Naive thymus-derived CD4-positive, alpha-beta T cell (primary cell): ENCODE measurements at regions not wholly inside any gene's neighbourhood (a gene's known extent, or its start where the extent isn't known, plus 50 kb on each side); places are given as distances from the start of the nearest gene placed in this dataset.
"Not testable (repeated sequence)": the region's sequence is repeated elsewhere in the genome, so short reads cannot be mapped to it uniquely, and the experiment has no call there.

Experiments
- ATAC-seq: fragments of 150-1000 bp; cut with Tn5 transposase; 2 replicates; pipeline ENCODE4 v1.10.0; 2021; ENCODE audit warnings: mild to moderate bottlenecking, moderate library complexity
- CTCF ChIA-PET: fragments of 350-600 bp; sonication (Branson Sonifier 250); formaldehyde crosslinking; loops from one replicate; lab custom pipeline; 2021; ENCODE audit warnings: antibody characterized with exemption; lab: Charles Lee
- POLR2A ChIA-PET: fragments of 350-600 bp; sonication (Branson Sonifier 250); formaldehyde crosslinking; loops from one replicate; lab custom pipeline; 2021; ENCODE audit warnings: antibody characterized with exemption, inconsistent platforms; lab: Charles Lee
- DNase-seq, 9 donors: peaks; one replicate each; pipeline versions ENCODE4 v3.0.0 to v3.0.0-alpha.2; 2020 to 2022; ENCODE audit warnings: mixed read lengths in 1 of 9
- H3K27ac ChIP-seq: one replicate; pipeline ENCODE4 v1.7.0; 2013; ENCODE audit warnings: mild to moderate bottlenecking, low read depth, low read length, moderate library complexity
- H3K27me3 ChIP-seq, 2 donors: one replicate each; pipeline ENCODE4 v1.7.0; 2013; ENCODE audit warnings: low read length in 2 of 2, mild to moderate bottlenecking in 2 of 2, moderate library complexity in 2 of 2; ENCODE audit not compliant: control insufficient read depth in 2 of 2, insufficient read depth in 2 of 2
- H3K36me3 ChIP-seq, 3 experiments: 1 replicate in 2 of 3; 2 replicates in 1 of 3; pipeline ENCODE4 v1.7.0; 2013; ENCODE audit warnings: low read length in 3 of 3, mild to moderate bottlenecking in 3 of 3, moderate library complexity in 1 of 3; ENCODE audit not compliant: insufficient read depth in 3 of 3, control insufficient read depth in 2 of 3
- H3K4me1 ChIP-seq, 2 donors: one replicate each; pipeline ENCODE4 v1.7.0; 2013; ENCODE audit warnings: low read length in 2 of 2, mild to moderate bottlenecking in 2 of 2, moderate library complexity in 1 of 2; ENCODE audit not compliant: control insufficient read depth in 2 of 2, insufficient read depth in 2 of 2
- H3K4me3 ChIP-seq: 2 replicates; pipeline ENCODE4 v1.7.0; 2013; ENCODE audit warnings: mild to moderate bottlenecking, low read length
- H3K9me3 ChIP-seq, 3 experiments: 1 replicate in 2 of 3; 2 replicates in 1 of 3; pipeline ENCODE4 v1.7.0; 2013; ENCODE audit warnings: low read length in 3 of 3; ENCODE audit not compliant: control insufficient read depth in 2 of 3
- H3K27ac Mint-ChIP-seq, 9 donors: one replicate each; pipeline ENCODE4 v1.8.0; 2020 to 2022; ENCODE audit warnings: mixed read lengths in 9 of 9, mild to moderate bottlenecking in 8 of 9, moderate library complexity in 5 of 9, inconsistent platforms in 2 of 9
- H3K27me3 Mint-ChIP-seq, 5 donors: one replicate each; pipeline ENCODE4 v1.8.0; 2021 to 2022; ENCODE audit warnings: mixed read lengths in 5 of 5, mild to moderate bottlenecking in 1 of 5
- H3K36me3 Mint-ChIP-seq, 5 donors: one replicate each; pipeline ENCODE4 v1.8.0; 2020 to 2022; ENCODE audit warnings: mixed read lengths in 5 of 5, mild to moderate bottlenecking in 3 of 5, inconsistent platforms in 1 of 5
- H3K4me1 Mint-ChIP-seq, 7 donors: one replicate each; pipeline ENCODE4 v1.8.0; 2020 to 2022; ENCODE audit warnings: mixed read lengths in 7 of 7, mild to moderate bottlenecking in 3 of 7, inconsistent platforms in 1 of 7
- H3K4me3 Mint-ChIP-seq, 10 donors: one replicate each; pipeline ENCODE4 v1.8.0; 2020 to 2022; ENCODE audit warnings: mild to moderate bottlenecking in 10 of 10, mixed read lengths in 10 of 10, moderate library complexity in 6 of 10, inconsistent platforms in 2 of 10
- H3K9me3 Mint-ChIP-seq, 11 donors: one replicate each; pipeline ENCODE4 v1.8.0; 2020 to 2022; ENCODE audit warnings: mixed read lengths in 11 of 11, mild to moderate bottlenecking in 4 of 11, inconsistent platforms in 1 of 11, moderate library complexity in 1 of 11
- intact Hi-C, 2 donors: fragments of 100-400 bp; cut with micrococcal nuclease; formaldehyde crosslinking; loops; one replicate each; pipeline ENCODE4 v1.15.1; 2023

- ChIA-PET POLR2A (no interaction called here), CTCF (no interaction called here)
- no peak overlapping the region for H3K27ac ChIP-seq
- no peak overlapping the region for H3K4me3 Mint-ChIP-seq
- no peaks in the 10 kb centered on the region for H3K36me3 ChIP-seq
- H3K27me3 ChIP-seq = no peaks in the 10 kb centered on the region
- peaks cover 0 to 13% (median 5%) of the 10 kb centered on the region in 11 donors for H3K9me3 Mint-ChIP-seq
- H3K4me3 ChIP-seq = no peak overlapping the region
- H3K27me3 Mint-ChIP-seq = peaks cover 0 to 19% (median 10%) of the 10 kb centered on the region in 5 donors
- H3K36me3 Mint-ChIP-seq = peaks cover 0 to 6% (median 4%) of the 10 kb centered on the region in 5 donors
- H3K9me3 ChIP-seq = no peaks in the 10 kb centered on the region
- DNase-seq (no peak), ATAC-seq (no peak)
- intact Hi-C loops = no loop called here
- peaks cover 0 to 11% (median 5%) of the 10 kb centered on the region in 7 donors for H3K4me1 Mint-ChIP-seq
- H3K4me1 ChIP-seq = no peaks in the 10 kb centered on the region
- no peak overlapping the region for H3K27ac Mint-ChIP-seq
Measured at GRCh38 chr10:7108141-7108540, 302.7 kb downstream of the SFMBT2 start.

DNA sequence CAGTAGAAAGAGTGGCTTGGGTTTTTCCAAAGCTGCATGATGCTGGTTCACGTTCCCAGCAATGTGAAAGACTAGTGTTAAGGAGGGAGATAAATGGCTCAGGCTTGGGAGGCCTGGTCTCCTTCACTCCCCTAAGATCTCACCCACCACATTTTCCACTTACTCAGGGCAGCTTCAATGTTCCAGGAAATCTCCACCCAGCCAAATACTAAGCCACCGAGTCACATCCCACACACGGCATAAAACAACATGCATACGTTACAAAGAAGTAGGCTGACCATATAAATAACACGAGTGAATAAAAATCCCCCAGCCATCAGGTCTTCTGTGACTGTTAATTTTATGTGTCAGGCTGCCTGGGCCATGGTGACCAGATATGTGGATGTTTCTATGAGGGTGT lies 303.5 kb downstream of the SFMBT2 start:
- H3K9me3 Mint-ChIP-seq = peaks cover 0 to 13% (median 5%) of the 10 kb centered on the region in 11 donors
- Histone ChIP-seq H3K4me1 (no peaks in the 10 kb centered on the region), H3K27me3 (no peaks in the 10 kb centered on the region), H3K36me3 (no peaks in the 10 kb centered on the region), H3K27ac (no peak overlapping the region), H3K4me3 (no peak overlapping the region), H3K9me3 (no peaks in the 10 kb centered on the region)
- intact Hi-C loops = no loop called here
- H3K4me3 Mint-ChIP-seq = peak overlapping the region in 1 of 10 donors; percentile 5
- no peak overlapping the region for H3K27ac Mint-ChIP-seq
- peaks cover 0 to 11% (median 5%) of the 10 kb centered on the region in 7 donors for H3K4me1 Mint-ChIP-seq
- POLR2A ChIA-PET = no interaction called here
- peaks cover 0 to 6% (median 4%) of the 10 kb centered on the region in 5 donors for H3K36me3 Mint-ChIP-seq
- CTCF ChIA-PET = no interaction called here
- no peak for DNase-seq
- peaks cover 0 to 18% (median 10%) of the 10 kb centered on the region in 5 donors for H3K27me3 Mint-ChIP-seq
- no peak for ATAC-seq

DNA sequence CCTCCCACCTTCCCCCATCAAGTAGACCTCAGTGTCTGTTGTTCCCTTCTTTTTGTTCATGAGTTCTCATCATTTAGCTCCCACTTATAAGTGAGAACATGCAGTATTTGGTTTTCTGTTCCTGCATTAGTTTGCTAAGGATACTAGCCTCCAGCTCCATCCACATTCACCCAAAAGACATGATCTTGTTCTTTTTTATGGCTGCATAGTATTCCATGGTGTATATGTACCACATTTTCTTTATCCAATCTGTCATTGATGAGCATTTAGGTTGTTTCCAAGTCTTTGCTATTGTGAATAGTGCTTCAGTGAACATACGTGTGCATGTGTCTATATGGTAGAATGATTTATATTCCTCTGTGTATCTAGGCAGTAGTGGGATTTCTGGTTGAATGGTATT lies 306.5 kb downstream of the SFMBT2 start:
- ATAC-seq, H3K27ac ChIP-seq, DNase-seq, H3K9me3 ChIP-seq, intact Hi-C loops, CTCF ChIA-PET, H3K27me3 ChIP-seq, H3K36me3 Mint-ChIP-seq, H3K4me1 ChIP-seq, H3K36me3 ChIP-seq, H3K4me3 ChIP-seq, H3K4me3 Mint-ChIP-seq, POLR2A ChIA-PET, H3K27ac Mint-ChIP-seq: not testable (repeated sequence)
- Mint-ChIP-seq H3K27me3 (peaks cover 0 to 10% (median 5%) of the 10 kb centered on the region in 5 donors), H3K9me3 (peaks cover 0 to 13% (median 5%) of the 10 kb centered on the region in 11 donors), H3K4me1 (peaks cover 0 to 11% (median 5%) of the 10 kb centered on the region in 7 donors)

GRCh38 chr10:7102557-7103349 lies 308.1 kb downstream of the SFMBT2 start:
- Histone ChIP-seq H3K4me1 (no peaks in the 10 kb centered on the region), H3K36me3 (no peaks in the 10 kb centered on the region), H3K4me3 (no peak overlapping the region), H3K9me3 (no peaks in the 10 kb centered on the region), H3K27ac (no peak overlapping the region), H3K27me3 (no peaks in the 10 kb centered on the region)
- POLR2A ChIA-PET = no interaction called here
- peaks cover 0 to 11% (median 5%) of the 10 kb centered on the region in 7 donors for H3K4me1 Mint-ChIP-seq
- DNase-seq (no peak), ATAC-seq (no peak)
- H3K27ac Mint-ChIP-seq = no peak overlapping the region
- H3K9me3 Mint-ChIP-seq = peaks cover 0 to 7% (median 0%) of the 10 kb centered on the region in 11 donors
- intact Hi-C loops = no loop called here
- CTCF ChIA-PET = interaction anchor here (0.6 kb wide), 1 partner anchor 423 kb away, joined by 3 read pairs; no protein-coding TSS in a partner anchor
- H3K36me3 Mint-ChIP-seq = peaks cover 0 to 3% (median 0%) of the 10 kb centered on the region in 5 donors
- H3K4me3 Mint-ChIP-seq = no peak overlapping the region
- peaks cover 0 to 8% (median 4%) of the 10 kb centered on the region in 5 donors for H3K27me3 Mint-ChIP-seq

DNA sequence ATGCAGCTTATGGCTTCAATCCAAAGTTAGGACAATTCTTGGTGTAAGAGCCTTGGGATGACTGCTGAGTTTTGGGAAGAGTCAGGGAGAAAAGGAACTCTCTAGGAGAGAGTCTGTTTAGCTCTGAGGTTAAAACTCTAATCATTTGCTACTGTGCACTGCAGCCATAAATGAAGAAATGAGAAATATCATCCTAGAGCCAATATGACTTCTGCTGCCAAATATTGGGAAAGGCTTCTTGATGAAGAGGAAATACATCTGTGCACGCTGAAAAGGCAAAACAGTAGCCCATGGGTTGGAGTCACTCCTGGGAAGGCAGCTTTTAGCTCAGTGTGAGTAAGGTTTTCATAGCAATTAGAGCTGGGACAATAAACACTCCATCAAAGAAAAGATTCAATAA lies 308.8 kb downstream of the SFMBT2 start:
- Histone ChIP-seq H3K27me3 (no peaks in the 10 kb centered on the region), H3K4me1 (no peaks in the 10 kb centered on the region), H3K9me3 (no peaks in the 10 kb centered on the region), H3K27ac (no peak overlapping the region), H3K4me3 (no peak overlapping the region), H3K36me3 (no peaks in the 10 kb centered on the region)
- ATAC-seq (no peak), DNase-seq (no peak)
- Mint-ChIP-seq H3K9me3 (peaks cover 0 to 7% (median 0%) of the 10 kb centered on the region in 11 donors), H3K27me3 (peaks cover 0 to 8% (median 4%) of the 10 kb centered on the region in 5 donors), H3K27ac (no peak overlapping the region), H3K4me3 (no peak overlapping the region), H3K4me1 (peaks cover 0 to 5% (median 5%) of the 10 kb centered on the region in 7 donors), H3K36me3 (peaks cover 0 to 2% (median 0%) of the 10 kb centered on the region in 5 donors)
- CTCF ChIA-PET = interaction anchor here (0.6 kb wide), 1 partner anchor 424 kb away, joined by 3 read pairs; no protein-coding TSS in a partner anchor
- POLR2A ChIA-PET = no interaction called here
- intact Hi-C loops = no loop called here

GRCh38 chr10:7101451-7101850 lies 309.4 kb downstream of the SFMBT2 start:
- H3K36me3 Mint-ChIP-seq = peaks cover 0 to 2% (median 0%) of the 10 kb centered on the region in 5 donors
- H3K9me3 Mint-ChIP-seq = peaks cover 0 to 7% (median 0%) of the 10 kb centered on the region in 11 donors
- intact Hi-C loops = no loop called here
- H3K27ac Mint-ChIP-seq = no peak overlapping the region
- peaks cover 0 to 8% (median 4%) of the 10 kb centered on the region in 5 donors for H3K27me3 Mint-ChIP-seq
- ChIA-PET POLR2A (no interaction called here), CTCF (interaction anchor here (0.6 kb wide), 1 partner anchor 159 kb away, joined by 3 read pairs; no protein-coding TSS in a partner anchor)
- Histone ChIP-seq H3K27ac (no peak overlapping the region), H3K36me3 (no peaks in the 10 kb centered on the region), H3K9me3 (no peaks in the 10 kb centered on the region), H3K4me1 (no peaks in the 10 kb centered on the region), H3K4me3 (no peak overlapping the region), H3K27me3 (no peaks in the 10 kb centered on the region)
- H3K4me1 Mint-ChIP-seq = peaks cover 0 to 5% (median 5%) of the 10 kb centered on the region in 7 donors
- no peak for DNase-seq
- ATAC-seq = no peak
- H3K4me3 Mint-ChIP-seq = no peak overlapping the region
